Esophagus squamous epithelium (tissue), 5 donors: ENCODE measurements at regions not wholly inside any gene's neighbourhood (a gene's known extent, or its start where the extent isn't known, plus 50 kb on each side); places are given as distances from the start of the nearest gene placed in this dataset.
A peak's percentile ranks its signal among the peaks of the same experiment; 100 is the strongest.

ENCODE experiments used
- DNase-seq: peaks from one replicate; lab custom pipeline; 2025; lab: John Stamatoyannopoulos, UW
- H3K27ac ChIP-seq, 4 donors: fragments of 200-600 bp; sonication (generic); one replicate each; pipeline ENCODE4 v1.5.1; 2016 to 2019; ENCODE audit warnings: mild to moderate bottlenecking in 1 of 4
- H3K27me3 ChIP-seq, 4 donors: fragments of 200-600 bp; sonication (generic); 1 replicate in 3 of 4; 2 replicates in 1 of 4; pipeline versions ENCODE4 v1.5.1 to v1.6.0; 2017 to 2021; ENCODE audit warnings: antibody characterized with exemption in 1 of 4
- H3K36me3 ChIP-seq, 3 donors: fragments of 200-600 bp; sonication (generic); one replicate each; pipeline ENCODE4 v1.5.1; 2016 to 2019
- H3K4me1 ChIP-seq, 3 donors: fragments of 200-600 bp; sonication (generic); one replicate each; pipeline ENCODE4 v1.5.1; 2017 to 2019
- H3K4me3 ChIP-seq, 4 donors: fragments of 200-600 bp; sonication (generic); 1 replicate in 3 of 4; 2 replicates in 1 of 4; pipeline ENCODE4 v1.5.1; 2016 to 2019; ENCODE audit warnings: mild to moderate bottlenecking in 2 of 4, moderate library complexity in 1 of 4
- H3K9me3 ChIP-seq, 3 donors: fragments of 200-600 bp; sonication (generic); one replicate each; pipeline ENCODE4 v1.5.1; 2016 to 2019
- CTCF ChIP-seq, 6 experiments: fragments of 450-650 bp in 4 of 6; fragments of 200-600 bp in 2 of 6; sonication (generic) in 2 of 6; IDR thresholded peaks; one replicate each; pipeline ENCODE4 v1.5.1; 2016 to 2019; ENCODE audit warnings: antibody characterized with exemption in 6 of 6, mild to moderate bottlenecking in 4 of 6, moderate library complexity in 4 of 6
- POLR2A ChIP-seq, 4 donors: fragments of 450-650 bp; IDR thresholded peaks; one replicate each; pipeline ENCODE4 v1.6.1; 2017; ENCODE audit warnings: antibody characterized with exemption in 4 of 4, mild to moderate bottlenecking in 4 of 4, moderate library complexity in 3 of 4
- WGBS, 2 donors: methylation state at CpG; one replicate each; pipeline ENCODE4 v1.1.5; 2018; 5-methylcytosine and 5-hydroxymethylcytosine counted together
- intact Hi-C: fragments of 100-400 bp; cut with DNase I; formaldehyde crosslinking; loops from one replicate; pipeline ENCODE4 v1.15.0; 2022
- donor health status: DM: yes; HTN: yes; CAD: no.

- Histone ChIP-seq H3K4me3 (no peak overlapping the region), H3K4me1 (peaks cover 0 to 34% (median 22%) of the 10 kb centered on the region in 3 donors), H3K27ac (peak overlapping the region in 3 of 4 donors; percentile 25 to 65 (median 59)), H3K27me3 (peaks cover 0 to 56% (median 0%) of the 10 kb centered on the region in 4 donors), H3K36me3 (no peaks in the 10 kb centered on the region), H3K9me3 (peaks cover 0 to 12% (median 0%) of the 10 kb centered on the region in 3 donors)
- intact Hi-C loops = no loop called here
- 91 to 95% methylated on average over 10 to 19 of the region's 19 CpGs for WGBS, 2 donors
- no peak for TF ChIP-seq CTCF (IDR thresholded peaks at IDR 0.05)
- no peak for TF ChIP-seq POLR2A (IDR thresholded peaks at IDR 0.05)
- no peak for DNase-seq
Measured at GRCh38 chr7:116188-116981, 76.0 kb upstream of the FAM20C start.

GRCh38 chr7:117836-118614 lies 74.3 kb upstream of the FAM20C start:
- Histone ChIP-seq H3K27me3 (peaks cover 0 to 55% (median 0%) of the 10 kb centered on the region in 4 donors), H3K27ac (peak overlapping the region in 1 of 4 donors; percentile 63), H3K4me3 (no peak overlapping the region), H3K9me3 (peaks cover 0 to 7% (median 0%) of the 10 kb centered on the region in 3 donors), H3K36me3 (no peaks in the 10 kb centered on the region), H3K4me1 (peaks cover 0 to 34% (median 22%) of the 10 kb centered on the region in 3 donors)
- intact Hi-C loops = no loop called here
- WGBS, 2 donors = 76 to 84% methylated on average over 10 to 12 of the region's 22 CpGs
- no peak for DNase-seq
- TF ChIP-seq CTCF (IDR thresholded peaks at IDR 0.05) (no peak), POLR2A (IDR thresholded peaks at IDR 0.05) (no peak)

- WGBS, 2 donors = 66 to 69% methylated on average over 17 to 18 of the region's 32 CpGs
- Histone ChIP-seq H3K36me3 (no peaks in the 10 kb centered on the region), H3K27ac (peak overlapping the region in 3 of 4 donors; percentile 15 to 70 (median 63)), H3K4me1 (peaks cover 0 to 34% (median 22%) of the 10 kb centered on the region in 3 donors), H3K4me3 (no peak overlapping the region), H3K27me3 (peaks cover 0 to 59% (median 0%) of the 10 kb centered on the region in 4 donors), H3K9me3 (no peaks in the 10 kb centered on the region)
- TF ChIP-seq CTCF (IDR thresholded peaks at IDR 0.05) (no peak), POLR2A (IDR thresholded peaks at IDR 0.05) (no peak)
- intact Hi-C loops = no loop called here
- no peak for DNase-seq
Measured at GRCh38 chr7:118615-119391, 73.6 kb upstream of the FAM20C start.

- Histone ChIP-seq H3K9me3 (no peaks in the 10 kb centered on the region), H3K27ac (peak overlapping the region in 3 of 4 donors; percentile 15 to 70 (median 63)), H3K27me3 (peaks cover 0 to 59% (median 0%) of the 10 kb centered on the region in 4 donors), H3K4me3 (no peak overlapping the region), H3K36me3 (no peaks in the 10 kb centered on the region), H3K4me1 (peaks cover 0 to 34% (median 22%) of the 10 kb centered on the region in 3 donors)
- intact Hi-C loops = no loop called here
- TF ChIP-seq CTCF (IDR thresholded peaks at IDR 0.05) = no peak
- TF ChIP-seq POLR2A (IDR thresholded peaks at IDR 0.05) = no peak
- WGBS, 2 donors = 63% methylated on average over 2 of the region's 27 CpGs; no CpG with 5 or more reads in 1 of the 2 donors
- DNase-seq = no peak
Measured at GRCh38 chr7:119392-120163, 72.8 kb upstream of the FAM20C start.
